ENCODE measurements at regions not wholly inside any gene's neighbourhood (a gene's known extent, or its start where the extent isn't known, plus 50 kb on each side); places are given as distances from the start of the nearest gene placed in this dataset.

- Histone ChIP-seq H3K23me2 (ENCODE audit: low read depth, low read length) (no peaks in the 10 kb centered on the region), H3K18ac (ENCODE audit: extremely low read depth, low read length) (no peak overlapping the region), H3K23ac (ENCODE audit: insufficient read length) (no peak overlapping the region), H3K4me1 (replicated peaks in 1 of 4; ENCODE audit: control insufficient read depth in 3 of 4, insufficient read depth in 4 of 4, low read length in 3 of 4) (peaks cover 0 to 4% (median 0%) of the 10 kb centered on the region in 4 experiments; a peak in 1 of 7 replicates), H2BK15ac (ENCODE audit: low read length) (no peak overlapping the region), H3K14ac (ENCODE audit: insufficient read length) (no peak overlapping the region), H2AK5ac (ENCODE audit: low read depth, low read length) (no peak overlapping the region), H3K27me3 (replicated peaks in 1 of 4; ENCODE audit: control insufficient read depth in 3 of 4, extremely low read depth in 1 of 4, insufficient read depth in 3 of 4, low read length in 3 of 4) (no peaks in the 10 kb centered on the region), H2BK12ac (ENCODE audit: low read depth, low read length) (no peak overlapping the region), H3K4me3 (ENCODE audit: extremely low read depth in 1 of 4, insufficient read depth in 2 of 4, low read depth in 3 of 4, low read length in 4 of 4) (no peak overlapping the region), H2BK20ac (ENCODE audit: low read length) (no peak overlapping the region), H3K9ac (replicated peaks in 1 of 4; ENCODE audit: extremely low read depth in 1 of 4, low read depth in 3 of 4, low read length in 3 of 4) (no peak overlapping the region), H4K5ac (ENCODE audit: insufficient read length, low read depth, low read length) (no peak overlapping the region), H3K4ac (replicated peaks; ENCODE audit: insufficient read length, low read depth, low read length) (no peak overlapping the region), H3K56ac (replicated peaks; ENCODE audit: insufficient read length, low read depth, low read length) (no peak overlapping the region), H4K91ac (replicated peaks; ENCODE audit: insufficient read length, low read length) (no peak overlapping the region), H2BK120ac (replicated peaks; ENCODE audit: low read depth, low read length) (no peak overlapping the region), H3K79me1 (ENCODE audit: low read depth, low read length) (no peaks in the 10 kb centered on the region), H4K20me1 (replicated peaks in 1 of 2; ENCODE audit: control insufficient read depth in 1 of 2, insufficient read depth in 2 of 2, low read length in 2 of 2) (no peaks in the 10 kb centered on the region), H3K27ac (ENCODE audit: low read depth, low read length) (no peak overlapping the region), H4K8ac (ENCODE audit: extremely low read depth, insufficient read depth, low read length) (no peak overlapping the region), H3K9me3 (ENCODE audit: insufficient read depth in 2 of 2, low read depth in 1 of 2, low read length in 1 of 2) (peaks cover 4 to 6% of the 10 kb centered on the region in 2 experiments), H3K36me3 (ENCODE audit: control insufficient read depth in 2 of 4, insufficient read depth in 4 of 4, low read length in 3 of 4) (no peaks in the 10 kb centered on the region), H3K79me2 (ENCODE audit: control insufficient read depth in 1 of 2, insufficient read depth in 2 of 2, low read length in 2 of 2) (no peaks in the 10 kb centered on the region), H2AFZ (ENCODE audit: low read length) (no peak overlapping the region), H2BK5ac (ENCODE audit: low read depth, low read length) (no peak overlapping the region), H3K4me2 (ENCODE audit: insufficient read depth in 1 of 2, low read depth in 2 of 2, low read length in 2 of 2) (no peak overlapping the region)
- ChIA-PET POLR2A (ENCODE audit: partially characterized antibody) (no interaction called here), CTCF (ENCODE audit: partially characterized antibody) (no interaction called here)
- TF ChIP-seq CREB1 (IDR thresholded peaks at IDR 0.05): no peak
- no peak for TF ChIP-seq ZNF274 (IDR thresholded peaks at IDR 0.05; ENCODE audit: borderline replicate concordance, extremely low read depth, low read length)
- no peak for TF ChIP-seq TAF1 (IDR thresholded peaks at IDR 0.05; ENCODE audit: low read depth, low read length)
- TF ChIP-seq CHD2 (IDR thresholded peaks at IDR 0.05; ENCODE audit: low read length): no peak
- no peak for TF ChIP-seq HDAC2 (IDR thresholded peaks at IDR 0.05; ENCODE audit: borderline replicate concordance in 1 of 2, low read depth in 2 of 2, low read length in 2 of 2)
- TF ChIP-seq NRF1 (IDR thresholded peaks at IDR 0.05; ENCODE audit: low read depth, low read length): no peak
- TF ChIP-seq HDAC6 (IDR thresholded peaks at IDR 0.05; ENCODE audit: low read depth, low read length): no peak
- no peak for TF ChIP-seq RAD21 (IDR thresholded peaks at IDR 0.05 in 1 of 2, conservative IDR thresholded peaks at IDR 0.05 in 1 of 2; ENCODE audit: low read depth in 2 of 2, low read length in 2 of 2)
- TF ChIP-seq ASH2L (IDR thresholded peaks at IDR 0.05; ENCODE audit: low read length): no peak
- TF ChIP-seq EZH2 (IDR thresholded peaks at IDR 0.05; ENCODE audit: low read depth, low read length, severe bottlenecking): no peak
- no peak for TF ChIP-seq CEBPB (IDR thresholded peaks at IDR 0.05; ENCODE audit: low read depth, low read length)
- FAIRE-seq (no peak), DNase-seq (ENCODE audit: low read depth in 1 of 2, low spot score in 2 of 2) (no peak)
Measured at GRCh38 chr18:67608191-67608590, 91.7 kb upstream of the DSEL start.
